ENCODE measurements at regions not wholly inside any gene's neighbourhood (a gene's known extent, or its start where the extent isn't known, plus 50 kb on each side); places are given as distances from the start of the nearest gene placed in this dataset.

DNA sequence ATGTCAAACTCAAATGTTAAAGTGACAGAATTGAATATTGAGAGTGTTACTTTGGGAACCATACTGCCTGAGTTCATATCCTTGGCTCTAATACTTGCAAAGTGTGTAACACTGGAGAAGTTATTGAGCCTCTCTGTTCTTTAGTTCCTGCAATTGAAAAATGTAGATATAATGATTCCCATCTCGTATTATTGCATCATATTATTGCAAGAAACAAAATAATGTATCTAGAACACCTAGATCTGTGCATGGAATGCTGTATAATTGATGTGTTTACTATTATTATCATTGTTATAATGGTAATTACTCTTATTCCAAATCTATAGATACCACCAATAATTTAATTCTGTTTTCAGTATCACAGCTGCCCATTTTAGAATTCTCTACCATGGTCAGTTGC, 310.3 kb downstream of the GABRG2 start:
- Mint-ChIP-seq H3K4me3 (no peak overlapping the region), H3K27me3 (ENCODE audit: low read depth) (no peaks in the 10 kb centered on the region), H3K4me1 (peaks cover 11% of the 10 kb centered on the region; the same call in 1 of the 2 replicates), H3K9me3 (no peaks in the 10 kb centered on the region), H3K36me3 (no peaks in the 10 kb centered on the region), H3K27ac (no peak overlapping the region)
- TF ChIP-seq ATF6 (CRISPR knock-in tag; IDR thresholded peaks at IDR 0.05) (no peak), MAX (CRISPR knock-in tag; IDR thresholded peaks at IDR 0.05) (no peak), NR3C1 (CRISPR knock-in tag; conservative IDR thresholded peaks at IDR 0.05; ENCODE audit: low read depth) (no peak), ATF1 (CRISPR knock-in tag; IDR thresholded peaks at IDR 0.05) (no peak), CBFB (CRISPR knock-in tag; IDR thresholded peaks at IDR 0.05; ENCODE audit: low read depth) (no peak), SMAD3 (CRISPR knock-in tag; IDR thresholded peaks at IDR 0.05; ENCODE audit: borderline replicate concordance) (no peak), ZNF281 (CRISPR knock-in tag; IDR thresholded peaks at IDR 0.05) (no peak)
- TF ChIP-seq, protein P1, sequence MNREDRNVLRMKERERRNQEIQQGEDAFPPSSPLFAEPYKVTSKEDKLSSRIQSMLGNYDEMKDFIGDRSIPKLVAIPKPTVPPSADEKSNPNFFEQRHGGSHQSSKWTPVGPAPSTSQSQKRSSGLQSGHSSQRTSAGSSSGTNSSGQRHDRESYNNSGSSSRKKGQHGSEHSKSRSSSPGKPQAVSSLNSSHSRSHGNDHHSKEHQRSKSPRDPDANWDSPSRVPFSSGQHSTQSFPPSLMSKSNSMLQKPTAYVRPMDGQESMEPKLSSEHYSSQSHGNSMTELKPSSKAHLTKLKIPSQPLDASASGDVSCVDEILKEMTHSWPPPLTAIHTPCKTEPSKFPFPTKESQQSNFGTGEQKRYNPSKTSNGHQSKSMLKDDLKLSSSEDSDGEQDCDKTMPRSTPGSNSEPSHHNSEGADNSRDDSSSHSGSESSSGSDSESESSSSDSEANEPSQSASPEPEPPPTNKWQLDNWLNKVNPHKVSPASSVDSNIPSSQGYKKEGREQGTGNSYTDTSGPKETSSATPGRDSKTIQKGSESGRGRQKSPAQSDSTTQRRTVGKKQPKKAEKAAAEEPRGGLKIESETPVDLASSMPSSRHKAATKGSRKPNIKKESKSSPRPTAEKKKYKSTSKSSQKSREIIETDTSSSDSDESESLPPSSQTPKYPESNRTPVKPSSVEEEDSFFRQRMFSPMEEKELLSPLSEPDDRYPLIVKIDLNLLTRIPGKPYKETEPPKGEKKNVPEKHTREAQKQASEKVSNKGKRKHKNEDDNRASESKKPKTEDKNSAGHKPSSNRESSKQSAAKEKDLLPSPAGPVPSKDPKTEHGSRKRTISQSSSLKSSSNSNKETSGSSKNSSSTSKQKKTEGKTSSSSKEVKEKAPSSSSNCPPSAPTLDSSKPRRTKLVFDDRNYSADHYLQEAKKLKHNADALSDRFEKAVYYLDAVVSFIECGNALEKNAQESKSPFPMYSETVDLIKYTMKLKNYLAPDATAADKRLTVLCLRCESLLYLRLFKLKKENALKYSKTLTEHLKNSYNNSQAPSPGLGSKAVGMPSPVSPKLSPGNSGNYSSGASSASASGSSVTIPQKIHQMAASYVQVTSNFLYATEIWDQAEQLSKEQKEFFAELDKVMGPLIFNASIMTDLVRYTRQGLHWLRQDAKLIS (CRISPR knock-in tag; IDR thresholded peaks at IDR 0.05; ENCODE audit: borderline replicate concordance) = no peak
- no peak for ATAC-seq
- ChIA-PET CTCF (no interaction called here), POLR2A (no interaction called here)
- no peak for DNase-seq (ENCODE audit: low spot score)

DNA sequence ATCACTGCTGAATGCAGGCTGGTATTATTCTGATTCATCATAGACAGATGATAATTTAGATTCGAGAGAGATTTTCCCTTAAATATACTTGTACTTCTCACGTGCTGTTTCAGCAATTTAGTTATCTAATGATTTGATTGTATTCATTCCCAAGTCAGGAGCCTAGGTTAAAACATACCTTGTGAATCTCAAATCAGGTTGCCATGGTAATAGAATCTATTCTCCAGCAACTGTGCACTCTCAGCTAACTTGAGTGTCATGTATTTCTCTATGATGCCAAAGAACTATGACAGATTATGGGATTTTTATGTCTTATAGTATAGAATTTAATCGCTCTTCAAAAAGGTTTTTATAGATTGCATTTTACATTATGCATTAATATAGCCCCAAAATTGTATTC, 315.3 kb downstream of the GABRG2 start:
- H3K27me3 Mint-ChIP-seq (ENCODE audit: low read depth) = no peaks in the 10 kb centered on the region
- TF ChIP-seq, protein P2, sequence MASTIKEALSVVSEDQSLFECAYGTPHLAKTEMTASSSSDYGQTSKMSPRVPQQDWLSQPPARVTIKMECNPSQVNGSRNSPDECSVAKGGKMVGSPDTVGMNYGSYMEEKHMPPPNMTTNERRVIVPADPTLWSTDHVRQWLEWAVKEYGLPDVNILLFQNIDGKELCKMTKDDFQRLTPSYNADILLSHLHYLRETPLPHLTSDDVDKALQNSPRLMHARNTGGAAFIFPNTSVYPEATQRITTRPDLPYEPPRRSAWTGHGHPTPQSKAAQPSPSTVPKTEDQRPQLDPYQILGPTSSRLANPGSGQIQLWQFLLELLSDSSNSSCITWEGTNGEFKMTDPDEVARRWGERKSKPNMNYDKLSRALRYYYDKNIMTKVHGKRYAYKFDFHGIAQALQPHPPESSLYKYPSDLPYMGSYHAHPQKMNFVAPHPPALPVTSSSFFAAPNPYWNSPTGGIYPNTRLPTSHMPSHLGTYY (CRISPR knock-in tag; IDR thresholded peaks at IDR 0.05) = no peak
- CTCF ChIA-PET = no interaction called here
- no peaks in the 10 kb centered on the region for H3K4me1 Mint-ChIP-seq
- H3K9me3 Mint-ChIP-seq = no peaks in the 10 kb centered on the region
- POLR2A ChIA-PET = no interaction called here
- ATAC-seq (no peak), DNase-seq (ENCODE audit: low spot score) (no peak)
- no peaks in the 10 kb centered on the region for H3K36me3 Mint-ChIP-seq
- H3K4me3 Mint-ChIP-seq = no peak overlapping the region
- H3K27ac Mint-ChIP-seq = no peak overlapping the region

- H3K36me3 Mint-ChIP-seq = no peaks in the 10 kb centered on the region
- H3K27ac Mint-ChIP-seq = no peak overlapping the region
- no peaks in the 10 kb centered on the region; the same call in 1 of the 2 replicates for H3K27me3 Mint-ChIP-seq (ENCODE audit: low read depth)
- no peaks in the 10 kb centered on the region for H3K4me1 Mint-ChIP-seq
- CTCF ChIA-PET = no interaction called here
- H3K9me3 Mint-ChIP-seq = peaks cover 6% of the 10 kb centered on the region
- no peak overlapping the region for H3K4me3 Mint-ChIP-seq
- ATAC-seq (peak; percentile 60), DNase-seq (ENCODE audit: low spot score) (no peak)
- POLR2A ChIA-PET = no interaction called here
- TF ChIP-seq ESRRA (CRISPR knock-in tag; IDR thresholded peaks at IDR 0.05; ENCODE audit: borderline replicate concordance) (no peak), GRHL2 (CRISPR knock-in tag; IDR thresholded peaks at IDR 0.05; ENCODE audit: insufficient replicate concordance, severe bottlenecking) (no peak), NR2C2 (CRISPR knock-in tag; IDR thresholded peaks at IDR 0.05) (no peak), SP1 (CRISPR knock-in tag; conservative IDR thresholded peaks at IDR 0.05) (no peak), CBFB (CRISPR knock-in tag; IDR thresholded peaks at IDR 0.05; ENCODE audit: low read depth) (no peak), FOXJ3 (CRISPR knock-in tag; IDR thresholded peaks at IDR 0.05; ENCODE audit: borderline replicate concordance) (no peak), ZNF396 (CRISPR knock-in tag; IDR thresholded peaks at IDR 0.05; ENCODE audit: borderline replicate concordance) (no peak), ZNF232 (CRISPR knock-in tag; IDR thresholded peaks at IDR 0.05) (no peak)
- TF ChIP-seq, protein P3, sequence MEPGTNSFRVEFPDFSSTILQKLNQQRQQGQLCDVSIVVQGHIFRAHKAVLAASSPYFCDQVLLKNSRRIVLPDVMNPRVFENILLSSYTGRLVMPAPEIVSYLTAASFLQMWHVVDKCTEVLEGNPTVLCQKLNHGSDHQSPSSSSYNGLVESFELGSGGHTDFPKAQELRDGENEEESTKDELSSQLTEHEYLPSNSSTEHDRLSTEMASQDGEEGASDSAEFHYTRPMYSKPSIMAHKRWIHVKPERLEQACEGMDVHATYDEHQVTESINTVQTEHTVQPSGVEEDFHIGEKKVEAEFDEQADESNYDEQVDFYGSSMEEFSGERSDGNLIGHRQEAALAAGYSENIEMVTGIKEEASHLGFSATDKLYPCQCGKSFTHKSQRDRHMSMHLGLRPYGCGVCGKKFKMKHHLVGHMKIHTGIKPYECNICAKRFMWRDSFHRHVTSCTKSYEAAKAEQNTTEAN (CRISPR knock-in tag; IDR thresholded peaks at IDR 0.05) = no peak
- TF ChIP-seq, protein P4, sequence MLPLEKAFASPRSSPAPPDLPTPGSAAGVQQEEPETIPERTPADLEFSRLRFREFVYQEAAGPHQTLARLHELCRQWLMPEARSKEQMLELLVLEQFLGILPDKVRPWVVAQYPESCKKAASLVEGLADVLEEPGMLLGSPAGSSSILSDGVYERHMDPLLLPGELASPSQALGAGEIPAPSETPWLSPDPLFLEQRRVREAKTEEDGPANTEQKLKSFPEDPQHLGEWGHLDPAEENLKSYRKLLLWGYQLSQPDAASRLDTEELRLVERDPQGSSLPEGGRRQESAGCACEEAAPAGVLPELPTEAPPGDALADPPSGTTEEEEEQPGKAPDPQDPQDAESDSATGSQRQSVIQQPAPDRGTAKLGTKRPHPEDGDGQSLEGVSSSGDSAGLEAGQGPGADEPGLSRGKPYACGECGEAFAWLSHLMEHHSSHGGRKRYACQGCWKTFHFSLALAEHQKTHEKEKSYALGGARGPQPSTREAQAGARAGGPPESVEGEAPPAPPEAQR (CRISPR knock-in tag; IDR thresholded peaks at IDR 0.05) = no peak
Observed at GRCh38 chr5:162384225-162384624, 316.7 kb downstream of the GABRG2 start.

All from WTC11 (cell line).